HEK293T (cell line): ENCODE measurements at regions not wholly inside any gene's neighbourhood (a gene's known extent, or its start where the extent isn't known, plus 50 kb on each side); places are given as distances from the start of the nearest gene placed in this dataset.
"Not testable (repeated sequence)": the region's sequence is repeated elsewhere in the genome, so short reads cannot be mapped to it uniquely, and the experiment has no call there.

Source experiments
- BHLHE40 ChIP-seq: fragments of 450-650 bp; IDR thresholded peaks from 2 replicates; pipeline ENCODE4 v1.6.1; 2016; ENCODE audit warnings: mild to moderate bottlenecking, moderate library complexity, borderline replicate concordance
- CTBP1 ChIP-seq: fragments of 450-650 bp; IDR thresholded peaks from 2 replicates; pipeline ENCODE4 v1.6.1; 2016; ENCODE audit warnings: borderline replicate concordance
- ELF4 ChIP-seq: fragments of 450-650 bp; IDR thresholded peaks from 2 replicates; pipeline ENCODE4 v1.6.1; 2017; ENCODE audit warnings: antibody characterized with exemption
- FOXA1 ChIP-seq: fragments of 450-650 bp; IDR thresholded peaks from 2 replicates; pipeline ENCODE4 v1.6.1; 2016; ENCODE audit warnings: mild to moderate bottlenecking
- FOXM1 ChIP-seq: fragments of 450-650 bp; IDR thresholded peaks from 2 replicates; pipeline ENCODE4 v1.6.1; 2017; ENCODE audit warnings: mild to moderate bottlenecking, borderline replicate concordance
- HDGF ChIP-seq: fragments of 450-650 bp; IDR thresholded peaks from 2 replicates; pipeline ENCODE4 v1.6.1; 2017; ENCODE audit warnings: antibody characterized with exemption, borderline replicate concordance
- L3MBTL2 ChIP-seq: fragments of 450-650 bp; conservative IDR thresholded peaks from 2 replicates; pipeline ENCODE4 v1.6.1; 2016; ENCODE audit warnings: mild to moderate bottlenecking
- SP1 ChIP-seq: fragments of 450-650 bp; IDR thresholded peaks from 2 replicates; pipeline ENCODE4 v1.6.1; 2017
- TARDBP ChIP-seq: fragments of 450-650 bp; IDR thresholded peaks from 2 replicates; pipeline ENCODE4 v1.6.1; 2016
- ZNF384 ChIP-seq: fragments of 450-650 bp; IDR thresholded peaks from 2 replicates; pipeline ENCODE4 v1.6.1; 2016
- TF ChIP-seq, protein P1 (sequence below): fragments of 450-650 bp; IDR thresholded peaks from 2 replicates; pipeline ENCODE4 v1.6.1; 2016

DNA sequence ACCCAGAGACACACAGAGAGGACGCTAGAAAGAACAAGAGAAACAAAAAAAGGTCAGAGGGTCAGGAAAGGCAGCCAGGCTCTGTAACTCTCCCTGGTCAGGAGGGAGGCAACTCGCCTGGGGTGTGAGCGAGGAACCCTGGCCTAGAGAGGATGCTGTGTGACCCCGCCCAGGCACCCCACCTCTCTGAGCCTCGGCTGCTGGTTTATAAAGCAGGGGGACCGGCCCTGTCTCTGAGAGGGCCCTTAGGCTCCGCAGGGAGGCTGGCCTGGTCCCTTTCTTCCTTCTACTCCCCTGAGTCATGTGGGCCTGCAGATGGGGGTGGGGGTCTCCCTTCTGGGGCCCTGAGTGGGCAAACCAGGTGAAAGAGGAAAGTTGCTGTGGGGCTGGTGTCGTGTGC lies 81.3 kb upstream of the GOLGA6L4 start:
- TF ChIP-seq BHLHE40, SP1, CTBP1, ELF4, FOXA1, TARDBP, FOXM1, HDGF, ZNF384, L3MBTL2: not testable (repeated sequence)
- TF ChIP-seq, protein P1, sequence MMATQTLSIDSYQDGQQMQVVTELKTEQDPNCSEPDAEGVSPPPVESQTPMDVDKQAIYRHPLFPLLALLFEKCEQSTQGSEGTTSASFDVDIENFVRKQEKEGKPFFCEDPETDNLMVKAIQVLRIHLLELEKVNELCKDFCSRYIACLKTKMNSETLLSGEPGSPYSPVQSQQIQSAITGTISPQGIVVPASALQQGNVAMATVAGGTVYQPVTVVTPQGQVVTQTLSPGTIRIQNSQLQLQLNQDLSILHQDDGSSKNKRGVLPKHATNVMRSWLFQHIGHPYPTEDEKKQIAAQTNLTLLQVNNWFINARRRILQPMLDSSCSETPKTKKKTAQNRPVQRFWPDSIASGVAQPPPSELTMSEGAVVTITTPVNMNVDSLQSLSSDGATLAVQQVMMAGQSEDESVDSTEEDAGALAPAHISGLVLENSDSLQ: not testable (repeated sequence)
